CD4-positive, alpha-beta T cell treated with Interferon gamma for 1 hour (primary cell): ENCODE measurements at regions not wholly inside any gene's neighbourhood (a gene's known extent, or its start where the extent isn't known, plus 50 kb on each side); places are given as distances from the start of the nearest gene placed in this dataset.

Experiments used
- DNase-seq: peaks from one replicate; pipeline ENCODE4 v3.0.0-alpha.2; 2020

GRCh38 chr1:29642519-29642918 is 406.2 kb downstream of the PTPRU start:
- DNase-seq, result no peak

DNA sequence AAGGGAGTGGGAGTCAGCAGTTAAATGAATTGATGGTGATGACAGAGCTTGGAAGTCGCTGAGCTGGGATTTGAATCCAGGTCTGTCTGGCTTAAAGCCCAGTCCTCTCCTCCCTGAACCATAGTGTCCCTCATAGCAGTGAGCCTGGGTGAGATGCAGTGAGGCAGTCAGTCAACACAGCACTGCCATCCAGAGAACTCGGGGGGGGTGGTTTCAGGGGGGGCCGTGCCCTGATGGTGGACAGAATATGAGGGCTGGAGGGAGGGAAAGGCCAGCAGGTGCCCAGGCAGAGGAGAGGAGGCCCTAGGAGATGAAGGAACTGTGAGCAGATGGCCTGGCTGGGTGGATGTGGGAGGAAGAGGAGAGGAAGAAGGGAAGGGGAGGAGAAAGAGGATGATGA is 405.6 kb downstream of the PTPRU start:
- DNase-seq, result no peak

DNA sequence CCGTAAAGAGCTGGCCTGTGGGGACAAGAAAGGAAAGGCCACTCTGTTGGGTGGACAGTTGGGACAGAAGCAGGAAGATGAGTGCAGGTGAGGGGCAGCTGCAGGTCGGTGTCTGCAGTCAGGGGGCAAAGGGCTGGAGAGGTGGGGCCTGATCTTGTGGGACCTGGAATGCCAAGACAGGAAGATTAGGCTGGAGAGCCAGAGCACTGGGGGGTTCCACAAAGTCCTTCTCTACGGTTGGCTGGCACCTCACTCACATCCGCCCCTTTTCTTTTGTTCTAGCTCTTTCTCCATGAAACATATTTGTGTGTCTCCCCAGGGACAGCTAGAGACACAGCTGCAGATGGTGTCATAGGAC is 404.1 kb downstream of the PTPRU start:
- DNase-seq, result no peak

DNA sequence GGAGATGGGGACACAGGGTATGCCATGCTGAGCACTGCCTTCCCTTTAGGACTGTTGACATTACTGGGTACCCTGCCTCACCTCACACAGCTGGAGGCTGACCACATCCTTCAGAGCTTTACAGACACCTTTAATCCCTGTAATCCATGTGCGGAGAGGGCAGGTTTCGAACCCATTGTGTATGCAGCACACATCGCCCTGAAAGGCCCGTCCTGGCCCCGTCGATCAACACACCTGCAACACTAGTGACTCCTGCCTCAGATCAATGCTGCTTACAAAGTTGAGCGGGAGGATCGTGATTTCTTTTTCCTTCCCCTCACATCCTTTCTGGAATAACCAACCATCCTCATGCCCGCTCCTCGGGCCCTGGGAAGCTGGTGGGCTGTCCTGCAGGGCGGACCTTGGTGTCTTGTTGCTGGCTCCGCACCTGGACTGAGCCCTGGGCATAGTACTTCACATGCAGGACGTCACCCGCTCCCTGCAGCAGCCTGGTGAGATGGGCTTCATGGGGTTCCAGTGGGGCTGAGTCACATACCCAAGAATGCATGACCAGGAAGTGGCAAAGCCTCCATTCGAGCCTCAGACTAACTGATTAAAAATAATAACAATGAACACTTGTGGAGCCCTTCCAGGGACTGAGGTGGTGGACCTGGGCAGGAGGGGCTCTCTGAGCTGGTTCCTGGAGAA is 403.6 kb downstream of the PTPRU start:
- DNase-seq, result no peak

- DNase-seq, result no peak
These were observed 402.9 kb downstream of the PTPRU start for GRCh38 chr1:29639156-29639736.

- DNase-seq, result no peak
These were observed 402.0 kb downstream of the PTPRU start for GRCh38 chr1:29638281-29638680.

- DNase-seq, result no peak
These were observed 400.6 kb downstream of the PTPRU start for GRCh38 chr1:29636936-29637335.

- no peak for DNase-seq
These were observed 399.4 kb downstream of the PTPRU start for GRCh38 chr1:29635501-29636263.

- no peak for DNase-seq
These were observed 398.5 kb downstream of the PTPRU start for GRCh38 chr1:29634746-29635335.

- no peak for DNase-seq
These were observed 398.0 kb downstream of the PTPRU start for GRCh38 chr1:29634324-29634723.

DNA sequence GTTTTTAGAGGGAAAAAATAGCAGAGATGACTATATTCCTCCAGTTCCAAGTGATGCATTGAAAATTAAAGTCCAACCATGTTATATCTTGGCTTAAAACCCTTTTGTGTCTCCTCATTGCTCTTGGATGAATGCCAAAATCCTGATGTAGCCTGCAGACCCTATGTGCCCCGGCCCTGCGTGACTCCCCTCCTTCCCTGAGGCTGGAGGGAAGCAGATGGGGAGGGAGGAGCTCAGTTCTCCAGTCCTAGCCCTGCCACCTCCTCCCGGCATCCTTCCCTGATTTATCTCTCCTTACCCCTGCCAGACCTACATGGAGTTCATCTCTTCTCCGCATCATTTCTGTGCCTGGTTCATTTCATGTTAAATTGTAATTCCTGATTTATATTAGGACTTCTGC is 397.4 kb downstream of the PTPRU start:
- DNase-seq, result no peak

- no peak for DNase-seq
These were observed 396.7 kb downstream of the PTPRU start for GRCh38 chr1:29632806-29633615.

DNA sequence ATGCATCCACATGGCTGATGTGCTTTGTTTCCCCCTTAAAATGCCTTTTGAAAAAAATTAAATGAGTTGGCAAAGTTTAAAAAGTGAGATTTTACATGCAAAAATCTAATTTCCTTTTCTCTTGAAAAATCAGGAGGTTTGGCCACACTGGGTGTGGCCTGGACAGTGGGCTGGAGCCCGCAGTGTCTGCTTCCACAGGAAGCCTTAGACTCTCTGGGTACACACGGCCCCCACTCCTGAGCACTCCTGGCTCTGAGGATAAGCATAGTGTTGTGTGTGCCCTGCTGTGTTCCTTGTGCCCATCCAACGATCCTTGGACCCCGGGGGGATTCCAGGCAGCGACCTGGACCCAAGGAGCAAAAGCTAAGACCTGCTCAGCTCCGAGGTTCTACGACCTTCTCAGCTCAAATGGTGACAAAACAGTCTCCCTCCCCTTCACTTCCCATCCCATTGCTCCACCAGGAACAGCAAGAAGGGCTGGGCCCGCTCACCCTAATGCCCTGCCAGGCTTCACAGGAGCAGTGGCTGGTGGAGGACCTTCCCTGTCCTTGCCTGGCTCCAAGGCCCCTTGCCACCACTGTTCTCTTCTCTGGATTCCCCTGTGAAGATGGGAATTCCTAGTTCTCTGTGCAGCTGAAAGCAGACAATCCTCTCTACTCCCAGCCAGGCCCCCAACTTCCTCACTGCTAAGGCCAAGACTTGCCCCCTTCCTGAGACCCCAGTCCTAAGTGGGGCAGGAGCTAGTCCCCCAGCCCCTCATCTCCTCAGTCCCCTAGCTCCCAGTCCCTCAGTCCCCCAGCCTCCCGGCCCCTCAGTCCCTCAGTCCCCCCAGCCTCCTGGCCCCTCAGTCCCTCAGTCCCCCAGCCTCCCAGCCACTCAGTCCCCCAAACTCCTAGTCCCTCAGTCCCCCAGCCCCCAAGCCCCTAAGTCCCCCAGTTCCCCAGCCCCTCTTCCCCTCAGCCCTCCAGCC is 395.8 kb downstream of the PTPRU start:
- no peak for DNase-seq

DNA sequence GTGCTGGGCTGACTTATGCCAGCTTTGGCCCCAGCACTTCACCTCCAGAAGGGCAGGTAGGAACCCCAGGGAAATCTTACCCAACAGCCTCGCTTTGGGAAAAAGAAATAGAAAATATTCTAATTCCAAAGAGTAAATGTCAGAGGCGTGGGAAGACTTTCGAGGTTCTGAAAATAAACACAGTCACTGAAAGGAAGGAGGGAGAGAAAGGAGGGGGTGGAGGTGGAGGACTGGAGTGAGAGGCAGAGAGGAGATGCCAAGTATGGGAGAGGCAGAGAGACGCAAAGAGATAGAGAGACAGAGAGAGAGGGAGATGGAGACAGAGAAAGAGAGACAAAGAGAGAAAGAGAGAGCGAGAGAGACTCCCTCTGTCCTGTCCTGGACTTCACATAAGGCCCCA is 395.0 kb downstream of the PTPRU start:
- no peak for DNase-seq

DNA sequence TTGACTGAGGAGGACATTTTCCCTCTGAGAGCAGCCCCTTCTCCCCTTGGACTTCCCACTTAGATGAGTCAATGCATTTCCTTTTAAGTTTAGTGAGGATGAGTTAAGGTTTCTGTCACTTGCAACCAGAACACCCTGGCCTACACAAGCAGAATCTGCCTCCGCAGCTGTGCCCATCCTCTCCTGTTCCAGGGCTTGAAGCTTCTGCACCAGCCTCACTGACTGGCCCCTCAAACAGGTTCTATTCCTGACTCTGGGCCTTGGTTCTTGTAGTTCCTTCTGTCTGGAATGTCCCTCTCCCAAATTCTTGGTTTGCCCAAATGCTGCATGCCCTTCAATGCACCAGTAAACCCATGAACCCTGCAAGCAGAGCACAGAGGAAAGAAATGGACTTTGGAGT is 394.4 kb downstream of the PTPRU start:
- no peak for DNase-seq

DNA sequence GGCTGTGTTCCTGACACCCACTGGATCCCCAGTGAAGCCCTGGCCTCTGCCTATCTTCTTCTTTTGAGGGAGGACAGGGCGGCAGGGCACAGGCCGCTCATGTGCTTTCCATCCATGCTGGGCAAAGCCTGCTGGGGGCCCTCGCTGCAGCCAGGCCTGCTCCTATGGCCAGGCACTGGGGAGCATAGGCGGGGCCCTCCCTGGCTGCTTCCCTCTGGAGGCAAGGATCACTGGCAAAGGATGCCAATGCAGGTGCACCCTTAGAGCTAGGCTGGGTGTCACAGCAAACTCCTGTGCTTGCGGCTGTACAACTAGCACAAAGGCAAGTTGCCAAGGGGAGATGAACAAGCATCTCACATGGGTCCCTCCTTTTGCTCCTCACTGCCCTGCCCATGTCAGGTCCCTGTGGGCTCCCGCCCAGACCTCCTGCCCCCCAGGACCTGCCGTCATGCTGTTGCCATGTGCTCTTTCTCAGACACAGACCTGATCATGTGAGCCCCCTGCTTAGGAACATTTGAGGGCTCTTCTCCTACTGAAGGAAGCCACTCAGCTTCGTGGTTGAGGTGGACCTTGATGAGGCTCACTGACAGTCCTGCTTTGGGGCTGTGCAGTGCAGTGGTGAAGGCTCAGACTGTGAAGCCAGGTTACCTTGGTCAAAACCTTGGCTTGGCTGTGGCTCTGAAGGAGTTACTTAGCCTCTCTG is 393.6 kb downstream of the PTPRU start:
- no peak for DNase-seq

- DNase-seq, result no peak
These were observed 393.1 kb downstream of the PTPRU start for GRCh38 chr1:29629401-29629800.

GRCh38 chr1:29628190-29628589 is 391.9 kb downstream of the PTPRU start:
- DNase-seq, result no peak

GRCh38 chr1:29626726-29627125 is 390.4 kb downstream of the PTPRU start:
- no peak for DNase-seq

DNA sequence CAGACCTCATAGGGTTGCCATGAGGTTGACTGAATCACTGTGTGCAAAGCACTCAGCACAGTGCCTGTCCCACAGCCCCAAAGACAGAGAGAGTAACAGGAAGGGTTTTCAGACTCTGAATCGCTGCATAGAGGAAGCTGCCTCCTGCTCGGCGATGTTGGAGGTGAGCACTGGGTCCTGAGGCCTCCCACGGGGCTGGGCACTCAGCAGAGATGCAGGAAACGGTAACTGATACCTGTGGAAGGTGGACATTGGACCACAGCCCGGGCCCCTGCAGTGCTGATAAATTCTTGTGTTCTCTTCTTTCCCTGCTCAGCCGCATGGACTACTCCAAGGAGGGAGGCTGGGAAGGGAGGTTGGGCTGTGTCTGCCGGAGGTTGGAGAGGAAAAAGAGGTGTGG is 389.7 kb downstream of the PTPRU start:
- DNase-seq, result no peak

DNA sequence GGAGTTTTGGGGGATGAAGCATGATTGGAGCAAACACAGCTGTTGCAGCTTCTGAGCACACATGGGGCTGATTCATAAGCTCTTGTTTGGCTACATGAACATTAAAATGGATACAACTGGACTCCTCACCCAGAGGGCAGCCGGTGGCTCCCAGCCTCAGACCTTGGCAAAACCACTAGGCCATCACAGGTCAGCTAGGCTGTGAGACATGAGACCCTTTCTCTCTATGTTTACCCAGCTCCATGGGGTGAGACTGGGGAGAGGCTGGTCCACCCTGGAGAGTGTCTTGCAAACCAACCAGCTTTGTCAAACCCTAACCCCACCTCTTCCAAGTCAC is 388.7 kb downstream of the PTPRU start:
- no peak for DNase-seq
